H7 (cell line): ENCODE measurements at regions not wholly inside any gene's neighbourhood (a gene's known extent, or its start where the extent isn't known, plus 50 kb on each side); places are given as distances from the start of the nearest gene placed in this dataset.

Experiments
- DNase-seq: peaks from one replicate; pipeline ENCODE4 v3.0.0; 2012
- H3K27me3 ChIP-seq: 2 replicates; pipeline ENCODE4 v1.6.0; 2011; ENCODE audit warnings: mild to moderate bottlenecking, low read length; ENCODE audit not compliant: control insufficient read depth, insufficient read depth
- H3K36me3 ChIP-seq: replicated peaks from 2 replicates; pipeline ENCODE4 v1.5.1; 2011; ENCODE audit warnings: low read length; ENCODE audit not compliant: control insufficient read depth, insufficient read depth
- H3K4me3 ChIP-seq: 2 replicates; pipeline ENCODE4 v1.5.1; 2011; ENCODE audit warnings: low read depth, mild to moderate bottlenecking, control low read depth, low read length, moderate library complexity; ENCODE audit not compliant: insufficient read depth

GRCh38 chr1:239067480-239067879 is 318.9 kb upstream of the CHRM3 start:
- H3K4me3 ChIP-seq: no peak overlapping the region
- H3K27me3 ChIP-seq: no peaks in the 10 kb centered on the region
- DNase-seq: no peak

DNA sequence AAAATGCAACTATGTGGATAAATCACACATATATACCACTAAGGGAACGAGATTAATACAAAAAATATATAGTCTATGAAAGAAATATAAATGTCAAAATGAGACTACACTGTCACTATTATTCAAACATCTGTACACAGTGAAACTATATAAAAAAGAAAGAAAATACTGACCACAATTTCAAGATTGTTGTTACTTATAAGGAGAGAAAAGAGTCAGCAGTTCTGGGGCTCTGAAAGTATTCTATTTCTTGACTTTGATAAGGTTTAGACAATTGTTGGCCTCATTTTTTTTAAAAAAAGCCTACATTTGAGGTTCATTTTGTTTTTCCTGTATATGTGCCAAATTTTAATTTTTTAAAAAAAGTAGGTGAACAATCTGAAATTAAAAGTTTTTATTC is 319.3 kb upstream of the CHRM3 start:
- no peaks in the 10 kb centered on the region for H3K27me3 ChIP-seq
- H3K4me3 ChIP-seq: no peak overlapping the region
- no peaks in the 10 kb centered on the region for H3K36me3 ChIP-seq
- DNase-seq: no peak

More at GRCh38 chr1:239067480-239067879, 318.9 kb upstream of the CHRM3 start:
- no peaks in the 10 kb centered on the region for H3K36me3 ChIP-seq

DNA sequence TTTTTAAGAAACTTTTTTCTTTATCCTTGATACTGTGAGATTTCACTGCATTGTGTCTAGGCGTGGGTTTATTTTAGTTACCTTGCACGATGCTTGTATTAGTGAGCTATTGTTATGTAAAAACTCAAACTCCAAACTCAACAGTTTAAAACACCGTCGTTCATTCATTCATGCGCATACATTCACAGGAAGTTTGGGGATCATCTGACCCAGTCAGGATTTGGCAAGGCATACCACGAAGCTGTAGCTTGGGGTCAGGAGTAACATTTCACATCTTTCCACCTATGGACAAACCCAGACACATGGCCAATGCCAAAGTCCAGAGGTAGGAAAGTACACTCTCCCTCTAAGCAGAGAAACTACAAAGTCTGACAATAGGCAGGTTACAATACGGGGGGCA is 324.6 kb upstream of the CHRM3 start:
- Histone ChIP-seq H3K4me3 (no peak overlapping the region), H3K36me3 (no peaks in the 10 kb centered on the region), H3K27me3 (no peaks in the 10 kb centered on the region)
- peak; percentile 1 for DNase-seq

GRCh38 chr1:239058190-239058589 is 328.2 kb upstream of the CHRM3 start:
- Histone ChIP-seq H3K4me3 (no peak overlapping the region), H3K27me3 (no peaks in the 10 kb centered on the region), H3K36me3 (no peaks in the 10 kb centered on the region)
- no peak for DNase-seq

- DNase-seq: no peak
- Histone ChIP-seq H3K4me3 (no peak overlapping the region), H3K27me3 (no peaks in the 10 kb centered on the region), H3K36me3 (no peaks in the 10 kb centered on the region)
Observed at GRCh38 chr1:239056940-239057339, 329.4 kb upstream of the CHRM3 start.

DNA sequence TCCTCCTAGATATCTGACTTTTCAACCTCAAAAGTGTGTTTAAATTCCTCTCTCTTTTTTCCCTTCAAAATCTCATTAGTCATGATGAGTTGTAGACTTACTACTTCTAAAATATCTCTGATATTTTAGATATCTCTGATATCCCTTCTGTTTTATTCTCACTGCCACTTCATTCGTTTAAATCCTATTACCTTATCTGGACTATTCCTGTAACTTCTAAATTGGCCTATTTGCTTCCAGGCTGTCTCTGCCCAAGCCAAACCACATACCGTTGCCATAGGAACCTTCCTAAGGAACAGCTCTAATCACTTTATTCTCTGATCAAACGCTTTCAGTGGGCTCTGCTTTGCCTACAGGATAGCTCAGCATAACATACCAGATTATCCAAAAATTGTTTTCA is 333.1 kb upstream of the CHRM3 start:
- no peak overlapping the region for H3K4me3 ChIP-seq
- H3K27me3 ChIP-seq: no peaks in the 10 kb centered on the region
- no peak for DNase-seq
- no peaks in the 10 kb centered on the region for H3K36me3 ChIP-seq

- Histone ChIP-seq H3K27me3 (no peaks in the 10 kb centered on the region), H3K4me3 (no peak overlapping the region), H3K36me3 (no peaks in the 10 kb centered on the region)
- DNase-seq: no peak
Observed at GRCh38 chr1:239049571-239049970, 336.8 kb upstream of the CHRM3 start.

DNA sequence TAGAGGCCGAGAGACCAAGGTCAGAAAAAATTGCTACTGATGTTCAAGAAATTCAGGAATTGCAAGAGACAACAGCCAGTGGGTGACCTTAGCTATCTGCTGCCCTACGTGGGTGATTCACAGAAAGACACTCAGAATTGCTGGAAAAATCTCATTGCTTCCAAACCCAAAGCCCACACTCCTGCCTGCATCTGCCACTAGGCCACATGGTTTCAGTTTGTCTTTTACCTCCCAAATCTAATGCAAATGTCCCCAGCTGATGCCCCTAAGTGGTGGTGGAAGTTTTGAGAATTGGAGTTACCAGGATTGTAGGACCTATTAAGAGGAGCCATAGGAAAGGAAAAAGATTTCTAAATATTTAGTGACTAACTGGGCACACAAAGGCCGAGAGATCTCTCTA is 341.5 kb upstream of the CHRM3 start:
- H3K4me3 ChIP-seq: no peak overlapping the region
- no peaks in the 10 kb centered on the region for H3K27me3 ChIP-seq

GRCh38 chr1:239040523-239040922 is 345.8 kb upstream of the CHRM3 start:
- Histone ChIP-seq H3K27me3 (no peaks in the 10 kb centered on the region), H3K4me3 (no peak overlapping the region), H3K36me3 (no peaks in the 10 kb centered on the region)
- DNase-seq: no peak

More for the DNA sequence above, 341.5 kb upstream of the CHRM3 start:
- no peak for DNase-seq
- H3K36me3 ChIP-seq: no peaks in the 10 kb centered on the region

DNA sequence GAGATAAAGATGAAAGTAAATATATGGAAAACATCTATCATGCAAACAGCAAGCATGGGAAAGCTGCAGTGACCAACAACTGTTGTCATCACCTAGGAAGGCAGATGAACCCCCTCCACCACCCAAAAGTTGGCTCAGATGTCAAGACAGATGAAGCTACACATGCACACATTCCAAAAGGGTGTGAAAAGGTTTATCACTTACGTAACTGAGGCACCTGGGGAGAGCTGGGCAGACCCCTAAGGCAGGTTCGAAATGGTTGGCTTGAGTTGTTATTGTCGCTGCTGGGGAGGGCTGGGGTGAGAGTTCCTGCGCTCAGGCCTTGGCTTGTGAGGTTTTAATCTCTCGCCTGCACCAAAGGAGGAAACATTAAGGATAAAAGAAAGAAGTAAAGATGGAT is 355.1 kb upstream of the CHRM3 start:
- no peak for DNase-seq
- Histone ChIP-seq H3K4me3 (no peak overlapping the region), H3K27me3 (no peaks in the 10 kb centered on the region), H3K36me3 (no peaks in the 10 kb centered on the region)

DNA sequence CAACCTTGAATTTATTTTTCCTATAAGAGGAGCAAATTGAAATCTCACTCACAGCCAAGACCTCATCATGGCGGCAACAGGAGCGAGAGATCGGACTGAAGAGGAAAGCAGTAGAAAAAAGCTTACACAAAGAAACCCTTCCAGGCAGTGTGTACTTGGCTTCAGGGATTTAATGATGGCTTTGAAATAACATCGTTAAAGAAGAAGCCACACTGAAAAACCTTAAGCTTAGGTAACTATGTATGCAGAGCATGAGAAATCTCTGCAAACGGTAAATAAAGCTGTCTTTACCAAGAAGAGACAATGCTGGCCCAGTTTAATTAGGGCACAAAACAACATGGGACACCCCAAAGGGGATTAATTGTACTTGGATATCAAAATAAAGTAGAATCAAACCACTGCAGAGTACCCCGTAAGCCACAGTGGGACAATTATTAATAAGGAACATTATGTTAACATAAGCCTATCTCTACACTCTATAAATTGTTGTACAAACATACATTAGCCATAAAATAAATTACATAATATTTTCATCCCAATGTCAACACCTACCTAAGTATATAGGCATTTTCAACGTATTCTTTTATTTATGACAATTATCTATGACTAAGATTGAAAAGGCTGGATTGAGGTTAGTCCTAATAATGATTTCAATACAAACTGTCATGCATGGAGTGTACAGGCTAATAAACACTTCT is 360.2 kb upstream of the CHRM3 start:
- no peak for DNase-seq
- no peaks in the 10 kb centered on the region for H3K36me3 ChIP-seq
- no peaks in the 10 kb centered on the region for H3K27me3 ChIP-seq
- no peak overlapping the region for H3K4me3 ChIP-seq

DNA sequence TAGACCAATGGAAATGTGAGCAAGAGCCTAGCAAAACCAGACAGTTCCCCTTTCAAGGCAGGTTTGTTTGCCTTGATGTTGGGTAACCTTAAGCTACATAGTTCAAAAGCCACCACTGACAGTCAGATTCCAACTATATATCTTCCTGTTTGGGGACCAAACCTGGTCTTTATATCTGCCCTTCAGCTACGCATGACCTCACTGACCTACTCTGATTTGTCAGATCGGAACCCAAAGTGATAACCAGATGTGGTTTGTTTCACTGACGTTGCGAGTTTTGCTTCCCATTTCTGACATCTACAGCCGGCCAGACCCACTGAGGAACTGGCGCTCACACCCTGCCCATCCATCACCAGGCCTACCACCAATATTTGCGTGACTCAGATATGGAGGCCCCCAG is 361.1 kb upstream of the CHRM3 start:
- no peaks in the 10 kb centered on the region for H3K36me3 ChIP-seq
- no peaks in the 10 kb centered on the region for H3K27me3 ChIP-seq
- no peak for DNase-seq
- H3K4me3 ChIP-seq: no peak overlapping the region

DNA sequence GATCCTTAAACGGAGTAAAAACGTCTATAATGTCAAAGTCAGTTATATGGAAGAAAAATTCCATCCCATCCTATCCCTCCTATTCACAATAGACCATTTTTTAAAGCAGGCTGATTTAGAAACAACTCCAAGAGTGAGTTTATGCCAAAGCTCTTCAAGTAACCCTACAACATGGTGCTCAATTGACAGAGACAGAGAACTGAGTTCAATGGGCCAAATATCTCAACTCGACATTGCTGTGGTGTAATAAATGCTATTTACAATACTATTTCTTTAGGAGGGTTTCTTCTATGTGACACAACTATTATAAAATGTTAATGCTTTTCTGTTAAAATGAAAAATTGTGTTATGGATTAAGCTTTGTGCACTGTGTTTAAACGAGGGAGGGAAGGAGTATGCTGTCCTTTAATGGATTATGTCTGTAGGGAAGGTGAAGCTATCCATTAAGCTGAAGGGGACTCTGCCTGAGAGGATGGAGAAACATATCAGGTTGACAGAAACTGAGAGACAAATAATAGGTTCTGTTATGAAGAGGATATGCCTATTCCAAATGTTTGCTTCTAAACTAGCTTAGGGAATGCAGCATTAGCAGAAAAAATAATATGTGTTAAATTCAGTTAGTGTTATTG is 362.5 kb upstream of the CHRM3 start:
- Histone ChIP-seq H3K27me3 (no peaks in the 10 kb centered on the region), H3K36me3 (no peaks in the 10 kb centered on the region), H3K4me3 (no peak overlapping the region)
- DNase-seq: no peak

GRCh38 chr1:239016337-239016736 is 370.0 kb upstream of the CHRM3 start:
- Histone ChIP-seq H3K4me3 (no peak overlapping the region), H3K36me3 (no peaks in the 10 kb centered on the region), H3K27me3 (no peaks in the 10 kb centered on the region)
- DNase-seq: no peak

GRCh38 chr1:239011382-239011781 is 375.0 kb upstream of the CHRM3 start:
- Histone ChIP-seq H3K27me3 (no peaks in the 10 kb centered on the region), H3K36me3 (no peaks in the 10 kb centered on the region), H3K4me3 (no peak overlapping the region)
- no peak for DNase-seq
